ENCODE measurements at regions not wholly inside any gene's neighbourhood (a gene's known extent, or its start where the extent isn't known, plus 50 kb on each side); places are given as distances from the start of the nearest gene placed in this dataset.

DNA sequence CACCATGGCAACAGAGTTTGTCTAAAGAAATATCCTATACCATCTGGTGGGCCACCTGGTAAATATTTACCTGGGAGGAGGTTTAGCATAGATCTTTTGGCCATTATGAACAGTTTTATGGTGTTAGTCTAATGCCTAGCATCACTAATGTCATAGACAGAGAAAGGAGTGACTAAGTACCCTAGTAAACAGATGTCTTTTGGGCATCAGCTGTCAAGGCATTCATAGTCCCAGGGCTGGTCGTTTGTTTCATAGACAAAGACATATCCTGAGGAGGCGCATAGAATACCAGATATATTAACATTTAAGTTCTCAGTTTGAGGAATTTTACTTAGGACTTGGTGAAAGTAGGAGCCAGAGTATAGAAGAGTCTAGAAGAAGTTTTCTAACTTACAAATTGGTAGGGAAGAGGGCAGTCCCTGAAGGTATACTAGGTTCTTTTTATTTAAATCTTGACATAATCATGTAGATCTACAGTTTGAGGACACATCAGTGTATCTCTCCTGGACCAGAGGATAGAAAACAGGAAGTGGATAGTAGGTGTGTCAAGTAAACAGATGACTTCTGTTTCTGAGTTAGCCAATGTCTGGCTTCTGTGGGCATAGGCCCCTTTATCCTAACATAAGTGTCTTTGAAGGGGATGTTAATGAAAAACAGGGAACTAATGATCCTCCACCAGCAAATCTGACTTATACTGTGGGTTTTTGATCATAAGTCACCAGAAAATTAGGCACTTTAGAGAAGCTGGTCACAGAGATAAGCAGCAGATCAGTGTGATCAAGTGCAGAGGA is 105.0 kb upstream of the PRSS3 start (continued):
- TF ChIP-seq EZH2phosphoT487 (IDR thresholded peaks at IDR 0.05; ENCODE audit: unreplicated experiment) (no peak), ZNF114 (CRISPR knock-in tag; IDR thresholded peaks at IDR 0.05) (no peak)
- TF ChIP-seq, protein P1, sequence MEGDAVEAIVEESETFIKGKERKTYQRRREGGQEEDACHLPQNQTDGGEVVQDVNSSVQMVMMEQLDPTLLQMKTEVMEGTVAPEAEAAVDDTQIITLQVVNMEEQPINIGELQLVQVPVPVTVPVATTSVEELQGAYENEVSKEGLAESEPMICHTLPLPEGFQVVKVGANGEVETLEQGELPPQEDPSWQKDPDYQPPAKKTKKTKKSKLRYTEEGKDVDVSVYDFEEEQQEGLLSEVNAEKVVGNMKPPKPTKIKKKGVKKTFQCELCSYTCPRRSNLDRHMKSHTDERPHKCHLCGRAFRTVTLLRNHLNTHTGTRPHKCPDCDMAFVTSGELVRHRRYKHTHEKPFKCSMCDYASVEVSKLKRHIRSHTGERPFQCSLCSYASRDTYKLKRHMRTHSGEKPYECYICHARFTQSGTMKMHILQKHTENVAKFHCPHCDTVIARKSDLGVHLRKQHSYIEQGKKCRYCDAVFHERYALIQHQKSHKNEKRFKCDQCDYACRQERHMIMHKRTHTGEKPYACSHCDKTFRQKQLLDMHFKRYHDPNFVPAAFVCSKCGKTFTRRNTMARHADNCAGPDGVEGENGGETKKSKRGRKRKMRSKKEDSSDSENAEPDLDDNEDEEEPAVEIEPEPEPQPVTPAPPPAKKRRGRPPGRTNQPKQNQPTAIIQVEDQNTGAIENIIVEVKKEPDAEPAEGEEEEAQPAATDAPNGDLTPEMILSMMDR (conservative IDR thresholded peaks at IDR 0.05; ENCODE audit: low read depth in 2 of 2), result no peak

DNA sequence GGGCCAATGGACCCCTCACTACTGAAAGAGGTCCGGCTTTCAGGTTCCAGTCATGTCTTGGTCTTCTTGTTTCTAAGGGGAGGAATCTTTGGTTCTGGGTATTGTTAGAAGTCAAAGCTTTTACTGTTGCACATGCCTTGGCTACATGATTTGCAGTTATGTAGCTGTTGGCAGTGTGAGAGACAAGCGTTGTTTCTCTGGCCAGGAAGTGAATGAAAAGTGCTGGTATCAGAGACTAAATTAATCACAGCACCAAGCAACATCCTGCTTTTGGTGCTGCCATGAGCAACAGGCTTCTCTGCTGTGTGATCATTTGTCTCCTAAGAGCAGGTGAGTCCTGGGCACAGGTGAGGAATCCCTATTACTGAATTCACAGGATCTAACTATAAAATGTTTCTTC is 100.1 kb upstream of the PRSS3 start:
- H3K79me2 ChIP-seq (replicated peaks; ENCODE audit: insufficient read depth), result no peaks in the 10 kb centered on the region
- H3K27ac ChIP-seq (ENCODE audit: low read depth), result no peak overlapping the region
- no peak overlapping the region for H3K27ac Mint-ChIP-seq
- peaks cover 5% of the 10 kb centered on the region; the same call in 1 of the 2 replicates for H3K4me1 ChIP-seq (ENCODE audit: insufficient read depth)
- H3K36me3 ChIP-seq (ENCODE audit: insufficient read depth), result no peaks in the 10 kb centered on the region
- H3K4me1 Mint-ChIP-seq, result peaks cover 12% of the 10 kb centered on the region
- H2AFZ ChIP-seq, result no peak overlapping the region
- H4K20me1 ChIP-seq (replicated peaks; ENCODE audit: insufficient read depth), result no peaks in the 10 kb centered on the region
- H3K4me3 Mint-ChIP-seq, result no peak overlapping the region
- DNase-seq (ENCODE audit: low spot score) (no peak), ATAC-seq (no peak)
- H3F3A ChIP-seq (replicated peaks; ENCODE audit: low read depth), result no peaks in the 10 kb centered on the region
- 0 out of 2 replicates have a peak, but pooled peaks cover 5% of the 10 kb centered on the region for H3K9me2 ChIP-seq (ENCODE audit: insufficient read depth)
- no peak overlapping the region for H3K4me2 ChIP-seq
- H3K27me3 ChIP-seq (ENCODE audit: insufficient read depth), result no peaks in the 10 kb centered on the region; the same call in 1 of the 2 replicates
- H3K36me3 Mint-ChIP-seq (ENCODE audit: low read depth), result no peaks in the 10 kb centered on the region
- no peaks in the 10 kb centered on the region for H3K27me3 Mint-ChIP-seq (ENCODE audit: insufficient read depth, low read depth, poor library complexity)
- no peaks in the 10 kb centered on the region for H3K9me3 Mint-ChIP-seq
- no peak overlapping the region for H3K4me3 ChIP-seq
- TF ChIP-seq, protein P1 (conservative IDR thresholded peaks at IDR 0.05; ENCODE audit: low read depth in 2 of 2), result no peak
- no peak for TF ChIP-seq ZNF331 (CRISPR knock-in tag; IDR thresholded peaks at IDR 0.05; ENCODE audit: low read depth)
- TF ChIP-seq STAT1 (IDR thresholded peaks at IDR 0.05; ENCODE audit: unreplicated experiment), result no peak
- TF ChIP-seq EZH2 (IDR thresholded peaks at IDR 0.05; ENCODE audit: low read depth, unreplicated experiment), result no peak
- no peak for TF ChIP-seq CREB1 (CRISPR knock-in tag; IDR thresholded peaks at IDR 0.05; ENCODE audit: low read depth)
- no peak for TF ChIP-seq EZH2phosphoT487 (IDR thresholded peaks at IDR 0.05; ENCODE audit: unreplicated experiment)
- TF ChIP-seq, protein P2, sequence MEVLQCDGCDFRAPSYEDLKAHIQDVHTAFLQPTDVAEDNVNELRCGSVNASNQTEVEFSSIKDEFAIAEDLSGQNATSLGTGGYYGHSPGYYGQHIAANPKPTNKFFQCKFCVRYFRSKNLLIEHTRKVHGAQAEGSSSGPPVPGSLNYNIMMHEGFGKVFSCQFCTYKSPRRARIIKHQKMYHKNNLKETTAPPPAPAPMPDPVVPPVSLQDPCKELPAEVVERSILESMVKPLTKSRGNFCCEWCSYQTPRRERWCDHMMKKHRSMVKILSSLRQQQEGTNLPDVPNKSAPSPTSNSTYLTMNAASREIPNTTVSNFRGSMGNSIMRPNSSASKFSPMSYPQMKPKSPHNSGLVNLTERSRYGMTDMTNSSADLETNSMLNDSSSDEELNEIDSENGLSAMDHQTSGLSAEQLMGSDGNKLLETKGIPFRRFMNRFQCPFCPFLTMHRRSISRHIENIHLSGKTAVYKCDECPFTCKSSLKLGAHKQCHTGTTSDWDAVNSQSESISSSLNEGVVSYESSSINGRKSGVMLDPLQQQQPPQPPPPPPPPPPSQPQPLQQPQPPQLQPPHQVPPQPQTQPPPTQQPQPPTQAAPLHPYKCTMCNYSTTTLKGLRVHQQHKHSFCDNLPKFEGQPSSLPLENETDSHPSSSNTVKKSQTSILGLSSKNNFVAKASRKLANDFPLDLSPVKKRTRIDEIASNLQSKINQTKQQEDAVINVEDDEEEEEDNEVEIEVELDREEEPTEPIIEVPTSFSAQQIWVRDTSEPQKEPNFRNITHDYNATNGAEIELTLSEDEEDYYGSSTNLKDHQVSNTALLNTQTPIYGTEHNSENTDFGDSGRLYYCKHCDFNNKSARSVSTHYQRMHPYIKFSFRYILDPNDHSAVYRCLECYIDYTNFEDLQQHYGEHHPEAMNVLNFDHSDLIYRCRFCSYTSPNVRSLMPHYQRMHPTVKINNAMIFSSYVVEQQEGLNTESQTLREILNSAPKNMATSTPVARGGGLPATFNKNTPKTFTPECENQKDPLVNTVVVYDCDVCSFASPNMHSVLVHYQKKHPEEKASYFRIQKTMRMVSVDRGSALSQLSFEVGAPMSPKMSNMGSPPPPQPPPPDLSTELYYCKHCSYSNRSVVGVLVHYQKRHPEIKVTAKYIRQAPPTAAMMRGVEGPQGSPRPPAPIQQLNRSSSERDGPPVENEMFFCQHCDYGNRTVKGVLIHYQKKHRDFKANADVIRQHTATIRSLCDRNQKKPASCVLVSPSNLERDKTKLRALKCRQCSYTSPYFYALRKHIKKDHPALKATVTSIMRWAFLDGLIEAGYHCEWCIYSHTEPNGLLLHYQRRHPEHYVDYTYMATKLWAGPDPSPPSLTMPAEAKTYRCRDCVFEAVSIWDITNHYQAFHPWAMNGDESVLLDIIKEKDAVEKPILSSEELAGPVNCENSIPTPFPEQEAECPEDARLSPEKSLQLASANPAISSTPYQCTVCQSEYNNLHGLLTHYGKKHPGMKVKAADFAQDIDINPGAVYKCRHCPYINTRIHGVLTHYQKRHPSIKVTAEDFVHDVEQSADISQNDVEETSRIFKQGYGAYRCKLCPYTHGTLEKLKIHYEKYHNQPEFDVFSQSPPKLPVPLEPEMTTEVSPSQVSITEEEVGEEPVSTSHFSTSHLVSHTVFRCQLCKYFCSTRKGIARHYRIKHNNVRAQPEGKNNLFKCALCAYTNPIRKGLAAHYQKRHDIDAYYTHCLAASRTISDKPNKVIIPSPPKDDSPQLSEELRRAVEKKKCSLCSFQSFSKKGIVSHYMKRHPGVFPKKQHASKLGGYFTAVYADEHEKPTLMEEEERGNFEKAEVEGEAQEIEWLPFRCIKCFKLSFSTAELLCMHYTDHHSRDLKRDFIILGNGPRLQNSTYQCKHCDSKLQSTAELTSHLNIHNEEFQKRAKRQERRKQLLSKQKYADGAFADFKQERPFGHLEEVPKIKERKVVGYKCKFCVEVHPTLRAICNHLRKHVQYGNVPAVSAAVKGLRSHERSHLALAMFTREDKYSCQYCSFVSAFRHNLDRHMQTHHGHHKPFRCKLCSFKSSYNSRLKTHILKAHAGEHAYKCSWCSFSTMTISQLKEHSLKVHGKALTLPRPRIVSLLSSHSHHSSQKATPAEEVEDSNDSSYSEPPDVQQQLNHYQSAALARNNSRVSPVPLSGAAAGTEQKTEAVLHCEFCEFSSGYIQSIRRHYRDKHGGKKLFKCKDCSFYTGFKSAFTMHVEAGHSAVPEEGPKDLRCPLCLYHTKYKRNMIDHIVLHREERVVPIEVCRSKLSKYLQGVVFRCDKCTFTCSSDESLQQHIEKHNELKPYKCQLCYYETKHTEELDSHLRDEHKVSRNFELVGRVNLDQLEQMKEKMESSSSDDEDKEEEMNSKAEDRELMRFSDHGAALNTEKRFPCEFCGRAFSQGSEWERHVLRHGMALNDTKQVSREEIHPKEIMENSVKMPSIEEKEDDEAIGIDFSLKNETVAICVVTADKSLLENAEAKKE (CRISPR knock-in tag; IDR thresholded peaks at IDR 0.05), result no peak
- TF ChIP-seq, protein P3, sequence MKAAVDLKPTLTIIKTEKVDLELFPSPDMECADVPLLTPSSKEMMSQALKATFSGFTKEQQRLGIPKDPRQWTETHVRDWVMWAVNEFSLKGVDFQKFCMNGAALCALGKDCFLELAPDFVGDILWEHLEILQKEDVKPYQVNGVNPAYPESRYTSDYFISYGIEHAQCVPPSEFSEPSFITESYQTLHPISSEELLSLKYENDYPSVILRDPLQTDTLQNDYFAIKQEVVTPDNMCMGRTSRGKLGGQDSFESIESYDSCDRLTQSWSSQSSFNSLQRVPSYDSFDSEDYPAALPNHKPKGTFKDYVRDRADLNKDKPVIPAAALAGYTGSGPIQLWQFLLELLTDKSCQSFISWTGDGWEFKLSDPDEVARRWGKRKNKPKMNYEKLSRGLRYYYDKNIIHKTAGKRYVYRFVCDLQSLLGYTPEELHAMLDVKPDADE (IDR thresholded peaks at IDR 0.05), result no peak
- no peak for TF ChIP-seq JUNB (IDR thresholded peaks at IDR 0.05; ENCODE audit: unreplicated experiment)
- TF ChIP-seq ZNF114 (CRISPR knock-in tag; IDR thresholded peaks at IDR 0.05), result no peak
- TF ChIP-seq POLR2AphosphoS5 (IDR thresholded peaks at IDR 0.05; ENCODE audit: low read depth), result no peak
- no peak for TF ChIP-seq NANOG (IDR thresholded peaks at IDR 0.05; ENCODE audit: borderline replicate concordance)

Data from GM23338 (cell line).